K562 (cell line): ENCODE measurements at regions not wholly inside any gene's neighbourhood (a gene's known extent, or its start where the extent isn't known, plus 50 kb on each side); places are given as distances from the start of the nearest gene placed in this dataset.

Experiments
- ATAC-seq: fragments of 200-7000 bp; cut with Tn5 transposase; 3 replicates; pipeline ENCODE4 v1.9.1; 2020; ENCODE audit warnings: moderate library complexity
- BruUV-seq: library from RNA; stranded (reverse); fragments of 400-500 nt; replicated peaks from 2 replicates; lab custom pipeline; 2021; lab: Mats Ljungman, UMichigan
- CTCF ChIA-PET: fragments of 300-600 bp; formaldehyde crosslinking; extraction: SDS; loops from one replicate; lab custom pipeline; 2021; ENCODE audit warnings: low intra/inter-chr PET ratio; lab: Yijun Ruan, JAX
- POLR2A ChIA-PET: fragments of 300-600, 350-650 bp; sonication (Branson Sonifier 250); formaldehyde crosslinking; extraction: SDS; loops from one replicate; lab custom pipeline; 2021; ENCODE audit warnings: antibody characterized with exemption, inconsistent platforms; lab: Yijun Ruan, JAX
- DNase-seq, 4 experiments: peaks; one replicate each; pipeline versions ENCODE4 v3.0.0 to v3.0.0-alpha.2; 2011 to 2018; ENCODE audit warnings: low spot score in 3 of 4, mixed read lengths in 3 of 4; ENCODE audit errors: extremely low read depth in 1 of 4
- FAIRE-seq: peaks from 2 replicates; lab custom pipeline; 2011; peaks lifted over from hg19 to GRCh38; lab: Jason Lieb, UNC
- H2AFZ ChIP-seq: 2 replicates; pipeline ENCODE4 v1.6.0; 2011; ENCODE audit warnings: low read depth, low read length, control low read depth, inconsistent platforms
- H3K27ac ChIP-seq: fragments of 200-600 bp; 3 replicates; pipeline ENCODE4 v1.8.0; 2011; ENCODE audit warnings: low read depth, mild to moderate bottlenecking, control low read depth, inconsistent platforms, low read length, moderate library complexity, mixed read lengths; ENCODE audit errors: extremely low read depth
- H3K27me3 ChIP-seq, 2 experiments: fragments of 300-600 bp in 1 of 2; 2 replicates in 1 of 2; 3 replicates in 1 of 2; pipeline versions ENCODE4 v1.6.0 to v1.8.0; 2011; ENCODE audit warnings: inconsistent platforms in 2 of 2, low read length in 2 of 2, mild to moderate bottlenecking in 1 of 2, mixed read lengths in 1 of 2, moderate library complexity in 1 of 2; ENCODE audit not compliant: control insufficient read depth in 2 of 2, insufficient read depth in 2 of 2
- H3K36me3 ChIP-seq: fragments of 300-600 bp; 3 replicates; pipeline ENCODE4 v1.8.0; 2011; ENCODE audit warnings: mild to moderate bottlenecking, low read length, inconsistent platforms; ENCODE audit not compliant: control insufficient read depth, insufficient read depth
- H3K4me1 ChIP-seq, 2 experiments: fragments of 200-600 bp in 1 of 2; replicated peaks in 1 of 2; 2 replicates in 1 of 2; 3 replicates in 1 of 2; pipeline versions ENCODE4 v1.5.1 to v1.8.0; 2011; ENCODE audit warnings: inconsistent platforms in 2 of 2, low read length in 2 of 2, mild to moderate bottlenecking in 1 of 2, mixed read lengths in 1 of 2, moderate library complexity in 1 of 2; ENCODE audit not compliant: control insufficient read depth in 2 of 2, insufficient read depth in 2 of 2
- H3K4me2 ChIP-seq: 2 replicates; pipeline ENCODE4 v1.6.1; 2011; ENCODE audit warnings: low read length, control low read depth, inconsistent platforms, mixed read lengths; ENCODE audit not compliant: insufficient read depth
- H3K4me3 ChIP-seq: fragments of 200-600 bp; sonication (generic), shearing (Covaris generic); 2 replicates; pipeline ENCODE4 v1.5.1; 2016; ENCODE audit warnings: control low read depth, inconsistent platforms
- H3K79me2 ChIP-seq: fragments of 200-600 bp; 3 replicates; pipeline ENCODE4 v1.8.0; 2011; ENCODE audit warnings: low read length, inconsistent platforms; ENCODE audit not compliant: control insufficient read depth, insufficient read depth
- H3K9ac ChIP-seq, 2 experiments: 2 replicates each; pipeline versions ENCODE4 v1.6.0 to v1.6.1; 2011; ENCODE audit warnings: low read depth in 2 of 2, low read length in 2 of 2, control low read depth in 1 of 2, inconsistent platforms in 1 of 2, mild to moderate bottlenecking in 1 of 2, mixed read lengths in 1 of 2; ENCODE audit not compliant: insufficient read depth in 1 of 2
- H3K9me1 ChIP-seq: one replicate; pipeline ENCODE4 v1.6.0; 2011; ENCODE audit warnings: inconsistent platforms, mild to moderate bottlenecking, low read length, moderate library complexity; ENCODE audit not compliant: control insufficient read depth, insufficient read depth
- H3K9me3 ChIP-seq: replicated peaks from 2 replicates; pipeline ENCODE4 v1.5.1; 2011; ENCODE audit warnings: low read depth, low read length, inconsistent platforms; ENCODE audit not compliant: control insufficient read depth, insufficient read depth
- H4K20me1 ChIP-seq: replicated peaks from 2 replicates; pipeline ENCODE4 v1.6.1; 2011; ENCODE audit warnings: low read length, inconsistent platforms, mixed read lengths; ENCODE audit not compliant: control insufficient read depth, insufficient read depth
- GABPA ChIP-seq: fragments of 200-800 bp; sonication (Bioruptor generic); conservative IDR thresholded peaks from 2 replicates; pipeline ENCODE4 v1.6.1; 2016; ENCODE audit warnings: low read depth, missing genetic modification characterization, missing compliant biosample characterization
- GATA2 ChIP-seq: sonication (generic); formaldehyde crosslinking; IDR thresholded peaks from 2 replicates; pipeline ENCODE4 v1.4.0; 2020; ENCODE audit warnings: mild to moderate bottlenecking, missing genetic modification reagents
- NCOA4 ChIP-seq: fragments of 450-650 bp; IDR thresholded peaks from 2 replicates; pipeline ENCODE4 v1.6.1; 2018; ENCODE audit warnings: mild to moderate bottlenecking; ENCODE audit not compliant: partially characterized antibody
- SMAD2 ChIP-seq: fragments of 150-350 bp; IDR thresholded peaks from 2 replicates; pipeline ENCODE4 v1.6.1; 2014; ENCODE audit warnings: low read depth, mild to moderate bottlenecking, low read length
- TAL1 ChIP-seq: fragments of 450-650 bp; IDR thresholded peaks from 2 replicates; pipeline ENCODE4 v1.6.1; 2016; ENCODE audit warnings: mild to moderate bottlenecking
- TBL1XR1 ChIP-seq, 2 experiments: IDR thresholded peaks; 2 replicates each; pipeline ENCODE4 v1.6.1; 2012; ENCODE audit warnings: improper control_type of control experiment in 2 of 2, low read length in 2 of 2, mild to moderate bottlenecking in 1 of 2
- WHSC1 ChIP-seq: IDR thresholded peaks from one replicate; pipeline ENCODE4 v1.6.1; 2012; ENCODE audit warnings: low read length, control low read depth, inconsistent platforms
- ZC3H11A ChIP-seq: IDR thresholded peaks from 2 replicates; pipeline ENCODE4 v1.6.1; 2012; ENCODE audit warnings: low read depth, low read length, improper control_type of control experiment
- ZNF57 ChIP-seq: fragments of 450-650 bp; formaldehyde crosslinking; IDR thresholded peaks from 2 replicates; pipeline ENCODE4 v1.4.0; 2020; ENCODE audit warnings: mild to moderate bottlenecking, moderate library complexity
- WGBS: fragments of 100-300 bp; shearing (Covaris generic); methylation state at CpG from one replicate; pipeline ENCODE4 v1.1.6; 2016; ENCODE audit warnings: low coverage, mixed read lengths; ENCODE audit not compliant: insufficient coverage; ENCODE audit errors: missing lambda C conversion rate; 5-methylcytosine and 5-hydroxymethylcytosine counted together
- in situ Hi-C: fragments of 300-500 bp; cut with MboI; formaldehyde crosslinking; loops from 4 replicates; pipeline ENCODE4 v1.15.0; 2018; ENCODE audit warnings: inconsistent platforms, mixed read lengths
- intact Hi-C: fragments of 100-400 bp; cut with micrococcal nuclease; formaldehyde crosslinking; loops from 2 replicates; pipeline ENCODE4 v1.14.2; 2022
- TF ChIP-seq, protein P1 (sequence below), 2 experiments: fragments of 450-650 bp; IDR thresholded peaks; 2 replicates each; pipeline ENCODE4 v1.6.1; 2016; ENCODE audit warnings: mild to moderate bottlenecking in 2 of 2, borderline replicate concordance in 1 of 2, low read depth in 1 of 2, moderate library complexity in 1 of 2
- TF ChIP-seq, protein P2 (sequence below): fragments of 450-650 bp; IDR thresholded peaks from 2 replicates; pipeline ENCODE4 v1.6.1; 2014; ENCODE audit warnings: low read depth, mild to moderate bottlenecking, moderate library complexity, borderline replicate concordance

DNA sequence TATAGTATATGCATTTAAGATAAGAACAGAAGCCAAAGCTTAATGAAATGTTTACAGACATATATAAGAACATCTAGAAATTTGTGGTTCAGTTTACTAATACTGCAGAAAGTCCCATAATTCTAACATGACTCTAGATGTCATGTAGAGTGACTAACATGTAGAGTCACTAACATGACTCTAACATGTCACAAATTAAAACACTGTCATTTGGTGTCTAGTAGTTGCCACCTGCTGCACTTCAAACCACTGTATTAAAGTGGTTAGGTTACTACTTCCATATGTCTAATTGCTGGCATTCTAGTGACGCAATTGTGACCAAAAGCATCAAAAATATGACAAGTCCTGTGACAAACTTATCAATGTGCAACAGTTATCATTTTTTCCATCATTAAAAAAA lies 100.2 kb upstream of the WDR75 start (continued):
- TF ChIP-seq, protein P1, sequence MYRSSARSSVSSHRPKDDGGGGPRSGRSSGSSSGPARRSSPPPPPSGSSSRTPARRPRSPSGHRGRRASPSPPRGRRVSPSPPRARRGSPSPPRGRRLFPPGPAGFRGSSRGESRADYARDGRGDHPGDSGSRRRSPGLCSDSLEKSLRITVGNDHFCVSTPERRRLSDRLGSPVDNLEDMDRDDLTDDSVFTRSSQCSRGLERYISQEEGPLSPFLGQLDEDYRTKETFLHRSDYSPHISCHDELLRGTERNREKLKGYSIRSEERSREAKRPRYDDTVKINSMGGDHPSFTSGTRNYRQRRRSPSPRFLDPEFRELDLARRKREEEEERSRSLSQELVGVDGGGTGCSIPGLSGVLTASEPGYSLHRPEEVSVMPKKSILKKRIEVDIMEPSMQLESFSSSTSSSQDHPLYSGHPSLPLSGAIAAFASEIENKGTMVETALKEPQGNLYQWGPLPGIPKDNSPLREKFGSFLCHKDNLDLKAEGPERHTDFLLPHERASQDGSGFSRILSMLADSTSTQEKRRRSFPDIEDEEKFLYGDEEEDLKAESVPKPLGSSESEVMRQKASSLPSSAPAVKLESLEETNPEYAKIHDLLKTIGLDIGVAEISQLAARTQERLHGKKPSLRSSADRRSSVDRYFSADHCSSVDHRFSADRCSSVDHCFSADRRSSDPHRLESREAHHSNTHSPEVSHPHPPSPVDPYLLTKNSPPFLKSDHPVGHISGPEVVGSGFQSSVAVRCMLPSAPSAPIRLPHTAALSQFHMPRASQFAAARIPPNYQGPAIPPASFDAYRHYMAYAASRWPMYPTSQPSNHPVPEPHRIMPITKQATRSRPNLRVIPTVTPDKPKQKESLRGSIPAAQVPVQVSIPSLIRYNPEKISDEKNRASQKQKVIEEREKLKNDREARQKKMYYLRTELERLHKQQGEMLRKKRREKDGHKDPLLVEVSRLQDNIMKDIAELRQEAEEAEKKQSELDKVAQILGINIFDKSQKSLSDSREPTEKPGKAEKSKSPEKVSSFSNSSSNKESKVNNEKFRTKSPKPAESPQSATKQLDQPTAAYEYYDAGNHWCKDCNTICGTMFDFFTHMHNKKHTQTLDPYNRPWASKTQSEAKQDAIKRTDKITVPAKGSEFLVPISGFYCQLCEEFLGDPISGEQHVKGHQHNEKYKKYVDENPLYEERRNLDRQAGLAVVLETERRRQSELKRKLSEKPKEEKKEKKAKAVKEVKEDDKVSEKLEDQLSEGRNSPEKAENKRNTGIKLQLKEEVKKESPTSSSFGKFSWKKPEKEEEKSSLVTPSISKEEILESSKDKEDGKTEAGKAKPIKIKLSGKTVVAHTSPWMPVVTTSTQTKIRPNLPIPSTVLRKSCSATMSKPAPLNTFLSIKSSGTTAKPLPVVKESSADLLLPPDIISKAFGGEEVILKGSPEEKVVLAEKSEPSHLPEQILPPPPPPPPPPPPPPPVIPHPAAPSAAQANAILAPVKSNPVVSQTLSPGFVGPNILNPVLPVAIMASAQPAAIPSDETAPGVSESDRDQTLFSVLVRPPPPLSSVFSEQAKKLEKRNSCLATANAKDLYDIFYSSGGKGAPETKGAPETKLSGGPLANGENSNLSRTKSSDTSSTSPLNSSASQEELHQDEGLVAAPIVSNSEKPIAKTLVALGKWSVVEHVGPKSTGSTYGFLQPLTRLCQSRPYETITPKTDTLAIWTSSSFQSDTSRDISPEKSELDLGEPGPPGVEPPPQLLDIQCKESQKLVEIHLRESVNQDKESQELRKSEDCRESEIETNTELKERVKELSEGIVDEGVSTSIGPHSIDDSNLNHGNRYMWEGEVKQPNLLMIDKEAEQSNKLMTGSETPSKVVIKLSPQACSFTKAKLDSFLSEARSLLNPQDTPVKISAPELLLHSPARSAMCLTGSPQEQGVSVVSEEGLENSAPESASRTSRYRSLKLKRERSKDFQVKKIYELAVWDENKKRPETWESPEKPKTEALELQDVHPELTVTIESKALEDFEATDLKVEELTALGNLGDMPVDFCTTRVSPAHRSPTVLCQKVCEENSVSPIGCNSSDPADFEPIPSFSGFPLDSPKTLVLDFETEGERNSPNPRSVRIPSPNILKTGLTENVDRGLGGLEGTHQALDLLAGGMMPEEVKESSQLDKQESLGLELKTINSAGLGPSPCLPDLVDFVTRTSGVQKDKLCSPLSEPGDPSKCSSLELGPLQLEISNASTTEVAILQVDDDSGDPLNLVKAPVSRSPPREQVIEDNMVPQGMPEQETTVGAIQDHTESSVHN (IDR thresholded peaks at IDR 0.05; ENCODE audit: borderline replicate concordance in 1 of 2, low read depth in 1 of 2): no peak
- no peak for TF ChIP-seq ZNF57 (CRISPR knock-in tag)

DNA sequence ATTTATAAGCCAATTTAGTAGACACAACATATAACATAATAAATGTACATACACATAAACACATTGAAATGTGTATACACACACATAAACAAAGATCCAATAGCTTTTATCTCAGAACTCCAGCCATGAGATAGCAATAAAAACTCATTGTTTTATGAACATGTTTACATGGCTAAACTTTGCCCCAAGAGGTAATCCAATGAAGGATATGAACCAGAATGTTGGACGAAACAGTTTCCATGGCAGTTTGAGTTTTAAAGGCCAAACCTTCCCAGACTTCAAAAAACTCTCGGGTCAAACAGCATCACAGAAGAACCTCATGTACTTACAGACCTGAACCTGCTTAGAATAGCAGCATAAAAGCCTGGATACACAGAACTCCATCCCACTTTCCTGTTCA lies 97.2 kb upstream of the WDR75 start:
- 4% methylated on average over 2 of the region's 2 CpGs for WGBS
- BruUV-seq: no TSS peak
- Histone ChIP-seq H3K9me1 (no peaks in the 10 kb centered on the region), H3K36me3 (no peaks in the 10 kb centered on the region), H3K27ac (no peak overlapping the region), H2AFZ (no peak overlapping the region), H3K9ac (no peak overlapping the region), H3K4me3 (no peak overlapping the region), H3K4me2 (no peak overlapping the region), H3K9me3 (no peaks in the 10 kb centered on the region), H3K4me1 (peaks cover 0 to 7% of the 10 kb centered on the region in 2 experiments; a peak in 2 of 5 replicates), H4K20me1 (no peaks in the 10 kb centered on the region), H3K27me3 (no peaks in the 10 kb centered on the region), H3K79me2 (no peaks in the 10 kb centered on the region)
- no peak for ATAC-seq
- in situ Hi-C loops: no loop called here
- FAIRE-seq: no peak
- POLR2A ChIA-PET: no interaction called here
- DNase-seq: no peak
- CTCF ChIA-PET: no interaction called here
- intact Hi-C loops: loop anchor here (10.0 kb wide), 1 partner anchor 819 kb away; no protein-coding TSS in a partner anchor
- no peak for TF ChIP-seq GABPA (tag)
- TF ChIP-seq ZC3H11A: no peak
- no peak for TF ChIP-seq GATA2 (CRISPR knock-in tag)
- TF ChIP-seq NCOA4: no peak
- TF ChIP-seq TBL1XR1 (IDR thresholded peaks at IDR 0.05; ENCODE audit: low read length in 2 of 2): no peak
- TF ChIP-seq SMAD2: no peak
- TF ChIP-seq TAL1: no peak
- TF ChIP-seq, protein P2, sequence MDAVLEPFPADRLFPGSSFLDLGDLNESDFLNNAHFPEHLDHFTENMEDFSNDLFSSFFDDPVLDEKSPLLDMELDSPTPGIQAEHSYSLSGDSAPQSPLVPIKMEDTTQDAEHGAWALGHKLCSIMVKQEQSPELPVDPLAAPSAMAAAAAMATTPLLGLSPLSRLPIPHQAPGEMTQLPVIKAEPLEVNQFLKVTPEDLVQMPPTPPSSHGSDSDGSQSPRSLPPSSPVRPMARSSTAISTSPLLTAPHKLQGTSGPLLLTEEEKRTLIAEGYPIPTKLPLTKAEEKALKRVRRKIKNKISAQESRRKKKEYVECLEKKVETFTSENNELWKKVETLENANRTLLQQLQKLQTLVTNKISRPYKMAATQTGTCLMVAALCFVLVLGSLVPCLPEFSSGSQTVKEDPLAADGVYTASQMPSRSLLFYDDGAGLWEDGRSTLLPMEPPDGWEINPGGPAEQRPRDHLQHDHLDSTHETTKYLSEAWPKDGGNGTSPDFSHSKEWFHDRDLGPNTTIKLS: no peak
- TF ChIP-seq WHSC1: no peak
